GM21515 (cell line): ENCODE measurements at regions not wholly inside any gene's neighbourhood (a gene's known extent, or its start where the extent isn't known, plus 50 kb on each side); places are given as distances from the start of the nearest gene placed in this dataset.
A peak's percentile ranks its signal among the peaks of the same experiment; 100 is the strongest.
"Not testable (repeated sequence)": the region's sequence is repeated elsewhere in the genome, so short reads cannot be mapped to it uniquely, and the experiment has no call there.

ENCODE experiments used
- ATAC-seq: cut with Tn5 transposase; IDR thresholded peaks from one replicate; pipeline ENCODE4 v1.9.1; 2021; ENCODE audit not compliant: unreplicated experiment

- ATAC-seq: no peak
Measured at GRCh38 chr6:27096834-27097511, 150.5 kb upstream of the PRSS16 start.

GRCh38 chr6:27098956-27099355 is 148.5 kb upstream of the PRSS16 start:
- ATAC-seq: no peak

GRCh38 chr6:27100921-27101320 is 146.6 kb upstream of the PRSS16 start:
- no peak for ATAC-seq

GRCh38 chr6:27101824-27102223 is 145.7 kb upstream of the PRSS16 start:
- no peak for ATAC-seq

- no peak for ATAC-seq
Measured at GRCh38 chr6:27106382-27106781, 141.1 kb upstream of the PRSS16 start.

- no peak for ATAC-seq
Measured at GRCh38 chr6:27111743-27112142, 135.8 kb upstream of the PRSS16 start.

- ATAC-seq: no peak
Measured at GRCh38 chr6:27112974-27113373, 134.5 kb upstream of the PRSS16 start.

- ATAC-seq: no peak
Measured at GRCh38 chr6:27119329-27119728, 128.2 kb upstream of the PRSS16 start.

GRCh38 chr6:27119761-27120160 is 127.7 kb upstream of the PRSS16 start:
- ATAC-seq: no peak

GRCh38 chr6:27121640-27122039 is 125.9 kb upstream of the PRSS16 start:
- ATAC-seq: no peak

GRCh38 chr6:27124252-27124657 is 123.2 kb upstream of the PRSS16 start:
- ATAC-seq: no peak

GRCh38 chr6:27126046-27126814 is 121.3 kb upstream of the PRSS16 start:
- ATAC-seq: no peak

GRCh38 chr6:27126815-27127537 is 120.5 kb upstream of the PRSS16 start:
- ATAC-seq: peak; percentile 54

GRCh38 chr6:27127874-27128273 is 119.6 kb upstream of the PRSS16 start:
- ATAC-seq: not testable (repeated sequence)

- ATAC-seq: no peak
Measured at GRCh38 chr6:27128311-27129094, 119.0 kb upstream of the PRSS16 start.

GRCh38 chr6:27129095-27129815 is 118.2 kb upstream of the PRSS16 start:
- no peak for ATAC-seq

- no peak for ATAC-seq
Measured at GRCh38 chr6:27129917-27130316, 117.6 kb upstream of the PRSS16 start.

GRCh38 chr6:27130668-27131428 is 116.7 kb upstream of the PRSS16 start:
- ATAC-seq: no peak

- ATAC-seq: peak; percentile 7
Measured at GRCh38 chr6:27132282-27132531, 115.3 kb upstream of the PRSS16 start.
